K562 (cell line): ENCODE measurements at regions not wholly inside any gene's neighbourhood (a gene's known extent, or its start where the extent isn't known, plus 50 kb on each side); places are given as distances from the start of the nearest gene placed in this dataset.

ENCODE experiments used
- ATAC-seq: fragments of 200-7000 bp; cut with Tn5 transposase; 3 replicates; pipeline ENCODE4 v1.9.1; 2020; ENCODE audit warnings: moderate library complexity
- BruUV-seq: library from RNA; stranded (reverse); fragments of 400-500 nt; replicated peaks from 2 replicates; lab custom pipeline; 2021; lab: Mats Ljungman, UMichigan
- CTCF ChIA-PET: fragments of 300-600 bp; formaldehyde crosslinking; extraction: SDS; loops from one replicate; lab custom pipeline; 2021; ENCODE audit warnings: low intra/inter-chr PET ratio; lab: Yijun Ruan, JAX
- POLR2A ChIA-PET: fragments of 300-600, 350-650 bp; sonication (Branson Sonifier 250); formaldehyde crosslinking; extraction: SDS; loops from one replicate; lab custom pipeline; 2021; ENCODE audit warnings: antibody characterized with exemption, inconsistent platforms; lab: Yijun Ruan, JAX
- DNase-seq, 4 experiments: peaks; one replicate each; pipeline versions ENCODE4 v3.0.0 to v3.0.0-alpha.2; 2011 to 2018; ENCODE audit warnings: low spot score in 3 of 4, mixed read lengths in 3 of 4; ENCODE audit errors: extremely low read depth in 1 of 4
- FAIRE-seq: peaks from 2 replicates; lab custom pipeline; 2011; peaks lifted over from hg19 to GRCh38; lab: Jason Lieb, UNC
- H2AFZ ChIP-seq: 2 replicates; pipeline ENCODE4 v1.6.0; 2011; ENCODE audit warnings: low read depth, low read length, control low read depth, inconsistent platforms
- H3K27ac ChIP-seq: fragments of 200-600 bp; 3 replicates; pipeline ENCODE4 v1.8.0; 2011; ENCODE audit warnings: low read depth, mild to moderate bottlenecking, control low read depth, inconsistent platforms, low read length, moderate library complexity, mixed read lengths; ENCODE audit errors: extremely low read depth
- H3K27me3 ChIP-seq, 2 experiments: fragments of 300-600 bp in 1 of 2; 2 replicates in 1 of 2; 3 replicates in 1 of 2; pipeline versions ENCODE4 v1.6.0 to v1.8.0; 2011; ENCODE audit warnings: inconsistent platforms in 2 of 2, low read length in 2 of 2, mild to moderate bottlenecking in 1 of 2, mixed read lengths in 1 of 2, moderate library complexity in 1 of 2; ENCODE audit not compliant: control insufficient read depth in 2 of 2, insufficient read depth in 2 of 2
- H3K36me3 ChIP-seq: fragments of 300-600 bp; 3 replicates; pipeline ENCODE4 v1.8.0; 2011; ENCODE audit warnings: mild to moderate bottlenecking, low read length, inconsistent platforms; ENCODE audit not compliant: control insufficient read depth, insufficient read depth
- H3K4me1 ChIP-seq, 2 experiments: fragments of 200-600 bp in 1 of 2; replicated peaks in 1 of 2; 2 replicates in 1 of 2; 3 replicates in 1 of 2; pipeline versions ENCODE4 v1.5.1 to v1.8.0; 2011; ENCODE audit warnings: inconsistent platforms in 2 of 2, low read length in 2 of 2, mild to moderate bottlenecking in 1 of 2, mixed read lengths in 1 of 2, moderate library complexity in 1 of 2; ENCODE audit not compliant: control insufficient read depth in 2 of 2, insufficient read depth in 2 of 2
- H3K4me2 ChIP-seq: 2 replicates; pipeline ENCODE4 v1.6.1; 2011; ENCODE audit warnings: low read length, control low read depth, inconsistent platforms, mixed read lengths; ENCODE audit not compliant: insufficient read depth
- H3K4me3 ChIP-seq: fragments of 200-600 bp; sonication (generic), shearing (Covaris generic); 2 replicates; pipeline ENCODE4 v1.5.1; 2016; ENCODE audit warnings: control low read depth, inconsistent platforms
- H3K79me2 ChIP-seq: fragments of 200-600 bp; 3 replicates; pipeline ENCODE4 v1.8.0; 2011; ENCODE audit warnings: low read length, inconsistent platforms; ENCODE audit not compliant: control insufficient read depth, insufficient read depth
- H3K9ac ChIP-seq, 2 experiments: 2 replicates each; pipeline versions ENCODE4 v1.6.0 to v1.6.1; 2011; ENCODE audit warnings: low read depth in 2 of 2, low read length in 2 of 2, control low read depth in 1 of 2, inconsistent platforms in 1 of 2, mild to moderate bottlenecking in 1 of 2, mixed read lengths in 1 of 2; ENCODE audit not compliant: insufficient read depth in 1 of 2
- H3K9me1 ChIP-seq: one replicate; pipeline ENCODE4 v1.6.0; 2011; ENCODE audit warnings: inconsistent platforms, mild to moderate bottlenecking, low read length, moderate library complexity; ENCODE audit not compliant: control insufficient read depth, insufficient read depth
- H3K9me3 ChIP-seq: replicated peaks from 2 replicates; pipeline ENCODE4 v1.5.1; 2011; ENCODE audit warnings: low read depth, low read length, inconsistent platforms; ENCODE audit not compliant: control insufficient read depth, insufficient read depth
- H4K20me1 ChIP-seq: replicated peaks from 2 replicates; pipeline ENCODE4 v1.6.1; 2011; ENCODE audit warnings: low read length, inconsistent platforms, mixed read lengths; ENCODE audit not compliant: control insufficient read depth, insufficient read depth
- CSDE1 ChIP-seq, 2 experiments: fragments of 450-650 bp; IDR thresholded peaks; 2 replicates each; pipeline ENCODE4 v1.6.1; 2016; ENCODE audit warnings: mild to moderate bottlenecking in 1 of 2
- HEY1 ChIP-seq: fragments of 250-450 bp; sonication (Bioruptor Pico); IDR thresholded peaks from 2 replicates; pipeline ENCODE4 v1.5.0; 2020; ENCODE audit warnings: mild to moderate bottlenecking, moderate library complexity, borderline replicate concordance
- MTA1 ChIP-seq: fragments of 450-650 bp; IDR thresholded peaks from 2 replicates; pipeline ENCODE4 v1.6.1; 2017; ENCODE audit warnings: borderline replicate concordance
- MYBL2 ChIP-seq, 2 experiments: fragments of 450-650 bp in 1 of 2; sonication (generic) in 1 of 2; formaldehyde crosslinking in 1 of 2; IDR thresholded peaks; 2 replicates each; pipeline versions ENCODE4 v1.6.1 to v1.8.1; 2017 to 2022; ENCODE audit warnings: borderline replicate concordance in 1 of 2, inconsistent platforms in 1 of 2, low read depth in 1 of 2, mild to moderate bottlenecking in 1 of 2, missing genetic modification reagents in 1 of 2, moderate library complexity in 1 of 2
- RBBP5 ChIP-seq: fragments of 200-600 bp; sonication (generic); IDR thresholded peaks from 2 replicates; pipeline ENCODE4 v1.6.1; 2012; ENCODE audit warnings: borderline replicate concordance, mild to moderate bottlenecking, low read length, control low read depth, inconsistent platforms; ENCODE audit not compliant: insufficient read depth, poor library complexity, severe bottlenecking
- SMAD4 ChIP-seq: fragments of 250-450 bp; sonication (Bioruptor Pico); conservative IDR thresholded peaks from 2 replicates; pipeline ENCODE4 v1.8.0; 2021; ENCODE audit warnings: inconsistent platforms, mild to moderate bottlenecking, moderate library complexity
- ZKSCAN1 ChIP-seq: fragments of 150-350 bp; IDR thresholded peaks from 2 replicates; pipeline ENCODE4 v1.6.1; 2016; ENCODE audit warnings: low read depth, low read length
- WGBS: fragments of 100-300 bp; shearing (Covaris generic); methylation state at CpG from one replicate; pipeline ENCODE4 v1.1.6; 2016; ENCODE audit warnings: low coverage, mixed read lengths; ENCODE audit not compliant: insufficient coverage; ENCODE audit errors: missing lambda C conversion rate; 5-methylcytosine and 5-hydroxymethylcytosine counted together
- in situ Hi-C: fragments of 300-500 bp; cut with MboI; formaldehyde crosslinking; loops from 4 replicates; pipeline ENCODE4 v1.15.0; 2018; ENCODE audit warnings: inconsistent platforms, mixed read lengths
- intact Hi-C: fragments of 100-400 bp; cut with micrococcal nuclease; formaldehyde crosslinking; loops from 2 replicates; pipeline ENCODE4 v1.14.2; 2022

GRCh38 chr3:153285982-153286381 lies 124.0 kb downstream of the RAP2B start:
- intact Hi-C loops (no loop called here), in situ Hi-C loops (loop anchor here (25.0 kb wide), 1 partner anchor 249 kb away; no protein-coding TSS in a partner anchor)
- Histone ChIP-seq H3K9ac (no peak overlapping the region), H3K9me3 (no peaks in the 10 kb centered on the region), H4K20me1 (no peaks in the 10 kb centered on the region), H3K4me3 (no peak overlapping the region), H3K79me2 (no peaks in the 10 kb centered on the region), H3K27ac (no peak overlapping the region; the same call in 2 of the 3 replicates), H3K36me3 (no peaks in the 10 kb centered on the region), H3K4me2 (no peak overlapping the region), H3K4me1 (peaks cover 0 to 33% of the 10 kb centered on the region in 2 experiments; a peak in 2 of 5 replicates), H2AFZ (peak overlapping the region; percentile 76), H3K27me3 (no peaks in the 10 kb centered on the region)
- POLR2A ChIA-PET = no interaction called here
- DNase-seq = no peak
- WGBS = 42% methylated on average over 2 of the region's 2 CpGs
- no peak for ATAC-seq
- CTCF ChIA-PET = no interaction called here
- no peak for TF ChIP-seq CSDE1 (IDR thresholded peaks at IDR 0.05)
- TF ChIP-seq HEY1 (CRISPR knock-in tag) = no peak
- TF ChIP-seq ZKSCAN1 = no peak
- TF ChIP-seq MYBL2 (IDR thresholded peaks at IDR 0.05; ENCODE audit: low read depth) = no peak
- no peak for TF ChIP-seq MYBL2 (CRISPR knock-in tag; IDR thresholded peaks at IDR 0.05; ENCODE audit: borderline replicate concordance)
- TF ChIP-seq MTA1 = no peak
- TF ChIP-seq RBBP5 = no peak
- TF ChIP-seq SMAD4 = 0 out of 2 replicates have a peak, but pooled peaks have one; percentile 7
- TF ChIP-seq, all 486 proteins: peak for 1
- FAIRE-seq = no peak
- no peaks in the 10 kb centered on the region for H3K9me1 ChIP-seq
- no TSS peak for BruUV-seq
